Breast epithelium (tissue), 3 donors: ENCODE measurements at regions not wholly inside any gene's neighbourhood (a gene's known extent, or its start where the extent isn't known, plus 50 kb on each side); places are given as distances from the start of the nearest gene placed in this dataset.
"Not testable (repeated sequence)": the region's sequence is repeated elsewhere in the genome, so short reads cannot be mapped to it uniquely, and the experiment has no call there.

Experiments used
- CTCF ChIP-seq, 3 donors: fragments of 450-650 bp; IDR thresholded peaks; one replicate each; pipeline ENCODE4 v1.5.1; 2016 to 2017; ENCODE audit warnings: antibody characterized with exemption in 3 of 3, mild to moderate bottlenecking in 3 of 3, moderate library complexity in 3 of 3
- POLR2A ChIP-seq: fragments of 450-650 bp; IDR thresholded peaks from one replicate; pipeline ENCODE4 v1.6.1; 2016; ENCODE audit warnings: antibody characterized with exemption, mild to moderate bottlenecking, moderate library complexity
- POLR2AphosphoS5 ChIP-seq, 3 donors: sonication (generic); formaldehyde crosslinking; IDR thresholded peaks; one replicate each; pipeline ENCODE4 v1.6.1; 2017; ENCODE audit warnings: antibody characterized with exemption in 3 of 3

DNA sequence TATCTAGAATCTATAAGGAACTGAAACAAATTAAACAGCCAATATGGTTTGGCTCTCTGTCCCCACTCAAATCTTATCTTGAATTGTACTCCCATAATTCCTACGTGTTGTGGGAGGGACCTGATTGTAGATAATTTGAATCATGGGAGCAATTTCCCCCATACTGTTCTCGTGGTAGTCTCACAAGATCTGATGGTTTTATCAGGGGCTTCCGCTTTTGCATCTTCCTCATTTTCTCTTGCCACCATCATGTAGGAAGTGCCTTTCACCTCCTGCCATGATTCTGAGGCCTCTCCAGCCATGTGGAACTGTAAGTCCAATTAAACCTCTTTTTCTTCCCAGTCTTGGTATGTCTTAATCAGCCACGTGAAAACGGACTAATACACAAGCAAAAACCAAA lies 185.0 kb downstream of the TBX15 start:
- TF ChIP-seq POLR2A; POLR2AphosphoS5 (IDR thresholded peaks at IDR 0.05); CTCF (IDR thresholded peaks at IDR 0.05): not testable (repeated sequence)
